HCT116 (cell line): ENCODE measurements at regions not wholly inside any gene's neighbourhood (a gene's known extent, or its start where the extent isn't known, plus 50 kb on each side); places are given as distances from the start of the nearest gene placed in this dataset.

Experiments used
- ATAC-seq: fragments of 200-7000 bp; cut with Tn5 transposase; 2 replicates; pipeline ENCODE4 v1.9.1; 2020; ENCODE audit warnings: mild to moderate bottlenecking, moderate library complexity
- BruUV-seq: library from RNA; stranded (reverse); fragments of 400-500 nt; replicated peaks from 2 replicates; lab custom pipeline; 2021; lab: Mats Ljungman, UMichigan
- CTCF ChIA-PET: fragments of 300-600 bp; sonication (Branson Sonifier 250); formaldehyde crosslinking; loops from one replicate; lab custom pipeline; 2021; ENCODE audit warnings: antibody characterized with exemption; lab: Charles Lee
- POLR2A ChIA-PET: fragments of 300-600, 350-600 bp; sonication (Branson Sonifier 250); formaldehyde crosslinking; loops from one replicate; lab custom pipeline; 2021; ENCODE audit warnings: antibody characterized with exemption; lab: Charles Lee
- RAD21 ChIA-PET, 2 experiments: fragments of 300-600 bp; sonication (Branson Sonifier 250); formaldehyde crosslinking; loops; one replicate each; lab custom pipeline; 2023; ENCODE audit warnings: low total read pairs in 2 of 2; ENCODE audit not compliant: uncharacterized antibody in 2 of 2, unreplicated experiment in 2 of 2, low non-redundant PET in 1 of 2; lab: Charles Lee
- DNase-seq: peaks from one replicate; pipeline ENCODE4 v3.0.0-alpha.2; 2010; ENCODE audit warnings: low read depth, low spot score
- H2AFZ ChIP-seq: fragments of 200-600 bp; shearing (Covaris generic), sonication (generic); 2 replicates; pipeline ENCODE4 v1.6.1; 2017; ENCODE audit warnings: low read depth, mixed run types, mixed read lengths, antibody characterized with exemption, low read length; ENCODE audit not compliant: poor library complexity, severe bottlenecking
- H3K27ac ChIP-seq: 2 replicates; pipeline ENCODE4 v1.5.1; 2012; ENCODE audit warnings: low read depth, low read length
- H3K27me3 ChIP-seq: fragments of 200-600 bp; sonication (generic); 2 replicates; pipeline ENCODE4 v1.6.1; 2016; ENCODE audit warnings: mixed run types, low read length, mixed read lengths; ENCODE audit not compliant: insufficient read depth
- H3K36me3 ChIP-seq, 2 experiments: fragments of 200-500 bp in 1 of 2; fragments of 200-600 bp in 1 of 2; sonication (Bioruptor generic) in 1 of 2; sonication (generic) in 1 of 2; 2 replicates each; pipeline versions ENCODE4 v1.5.1 to v1.6.1; 2014 to 2016; ENCODE audit warnings: low read length in 2 of 2, inconsistent platforms in 1 of 2, mixed read lengths in 1 of 2, mixed run types in 1 of 2; ENCODE audit not compliant: insufficient read depth in 2 of 2, control insufficient read depth in 1 of 2
- H3K4me1 ChIP-seq, 2 experiments: fragments of 200-600 bp in 1 of 2; sonication (generic) in 1 of 2; 2 replicates each; pipeline versions ENCODE4 v1.5.1 to v1.6.1; 2012 to 2017; ENCODE audit warnings: low read length in 2 of 2, inconsistent platforms in 1 of 2, mild to moderate bottlenecking in 1 of 2, mixed read lengths in 1 of 2, mixed run types in 1 of 2, moderate library complexity in 1 of 2; ENCODE audit not compliant: insufficient read depth in 2 of 2, control insufficient read depth in 1 of 2
- H3K4me2 ChIP-seq: fragments of 200-600 bp; sonication (generic); 2 replicates; pipeline ENCODE4 v1.6.1; 2017; ENCODE audit warnings: mixed run types, low read length, mixed read lengths
- H3K4me3 ChIP-seq, 2 experiments: fragments of 200-600 bp in 1 of 2; sonication (generic) in 1 of 2; replicated peaks in 1 of 2; 2 replicates each; pipeline ENCODE4 v1.5.1; 2011 to 2016; ENCODE audit warnings: low read length in 2 of 2, control low read depth in 1 of 2, low read depth in 1 of 2, mild to moderate bottlenecking in 1 of 2, mixed read lengths in 1 of 2, mixed run types in 1 of 2
- H3K79me2 ChIP-seq: fragments of 200-600 bp; sonication (generic); 2 replicates; pipeline ENCODE4 v1.6.1; 2017; ENCODE audit warnings: mild to moderate bottlenecking, mixed run types, low read length, moderate library complexity, mixed read lengths; ENCODE audit not compliant: insufficient read depth
- H3K9ac ChIP-seq: fragments of 200-600 bp; sonication (generic); 2 replicates; pipeline ENCODE4 v1.6.1; 2016; ENCODE audit warnings: low read length, mixed read lengths
- H3K9me2 ChIP-seq: fragments of 200-600 bp; sonication (generic), shearing (Covaris generic); 2 replicates; pipeline ENCODE4 v1.6.1; 2017; ENCODE audit warnings: mixed run types, mild to moderate bottlenecking, moderate library complexity; ENCODE audit not compliant: insufficient read depth
- H3K9me3 ChIP-seq, 2 experiments: fragments of 200-500 bp in 1 of 2; fragments of 200-600 bp in 1 of 2; sonication (Bioruptor generic) in 1 of 2; sonication (generic) in 1 of 2; 2 replicates each; pipeline ENCODE4 v1.6.1; 2014 to 2017; ENCODE audit warnings: low read length in 2 of 2, mixed read lengths in 2 of 2, inconsistent platforms in 1 of 2, low read depth in 1 of 2, mild to moderate bottlenecking in 1 of 2, mixed run types in 1 of 2, moderate library complexity in 1 of 2; ENCODE audit not compliant: control insufficient read depth in 1 of 2, insufficient read depth in 1 of 2
- H4K20me1 ChIP-seq: fragments of 200-600 bp; sonication (generic), shearing (Covaris generic); 2 replicates; pipeline ENCODE4 v1.6.1; 2017; ENCODE audit warnings: mixed run types, mild to moderate bottlenecking, moderate library complexity; ENCODE audit not compliant: insufficient read depth
- ATF3 ChIP-seq: IDR thresholded peaks from 2 replicates; pipeline ENCODE4 v1.6.1; 2012
- CBX3 ChIP-seq: IDR thresholded peaks from 2 replicates; pipeline ENCODE4 v1.6.1; 2012; ENCODE audit warnings: low read depth
- CEBPB ChIP-seq: IDR thresholded peaks from 2 replicates; pipeline ENCODE4 v1.6.1; 2012; ENCODE audit warnings: low read depth
- ELF1 ChIP-seq: IDR thresholded peaks from 2 replicates; pipeline ENCODE4 v1.6.1; 2012; ENCODE audit warnings: low read depth, borderline replicate concordance
- EZH2 ChIP-seq: fragments of 200-600 bp; sonication (generic); IDR thresholded peaks from 2 replicates; pipeline ENCODE4 v1.6.1; 2017; ENCODE audit warnings: antibody characterized with exemption, mixed run types
- EZH2phosphoT487 ChIP-seq: fragments of 200-600 bp; IDR thresholded peaks from 2 replicates; pipeline ENCODE4 v1.6.1; 2018; ENCODE audit warnings: antibody characterized with exemption, borderline replicate concordance
- FOSL1 ChIP-seq: IDR thresholded peaks from 2 replicates; pipeline ENCODE4 v1.6.1; 2012; ENCODE audit warnings: low read depth
- JUND ChIP-seq: IDR thresholded peaks from 2 replicates; pipeline ENCODE4 v1.6.1; 2012
- POLR2A ChIP-seq: IDR thresholded peaks from 2 replicates; pipeline ENCODE4 v1.7.0; 2011; ENCODE audit warnings: borderline replicate concordance; ENCODE audit not compliant: insufficient read depth, insufficient read length; ENCODE audit errors: extremely low read depth
- POLR2AphosphoS5 ChIP-seq: IDR thresholded peaks from 2 replicates; pipeline ENCODE4 v1.6.1; 2011; ENCODE audit warnings: mild to moderate bottlenecking, low read depth, low read length, moderate library complexity
- RAD21 ChIP-seq: IDR thresholded peaks from 2 replicates; pipeline ENCODE4 v1.6.1; 2012; ENCODE audit warnings: low read depth, mild to moderate bottlenecking
- REST ChIP-seq: IDR thresholded peaks from 2 replicates; pipeline ENCODE4 v1.6.1; 2012; ENCODE audit warnings: low read depth
- SIN3A ChIP-seq: IDR thresholded peaks from 2 replicates; pipeline ENCODE4 v1.6.1; 2012; ENCODE audit warnings: low read depth
- SP1 ChIP-seq: IDR thresholded peaks from 2 replicates; pipeline ENCODE4 v1.6.1; 2012; ENCODE audit warnings: low read depth
- TCF7L2 ChIP-seq: IDR thresholded peaks from 2 replicates; pipeline ENCODE4 v1.7.0; 2011; ENCODE audit warnings: borderline replicate concordance, inconsistent platforms; ENCODE audit not compliant: insufficient read depth, insufficient read length; ENCODE audit errors: extremely low read depth
- YY1 ChIP-seq: IDR thresholded peaks from 2 replicates; pipeline ENCODE4 v1.6.1; 2011; ENCODE audit warnings: low read length, low read depth, moderate library complexity, mild to moderate bottlenecking; ENCODE audit not compliant: insufficient replicate concordance; ENCODE audit errors: extremely low read depth
- ZBTB33 ChIP-seq: IDR thresholded peaks from 2 replicates; pipeline ENCODE4 v1.6.1; 2011; ENCODE audit warnings: mild to moderate bottlenecking, low read length, moderate library complexity; ENCODE audit not compliant: insufficient replicate concordance; ENCODE audit errors: extremely low read depth
- ZFX ChIP-seq: fragments of 450-650 bp; IDR thresholded peaks from 2 replicates; pipeline ENCODE4 v1.6.1; 2017
- intact Hi-C: fragments of 100-400 bp; cut with micrococcal nuclease; formaldehyde crosslinking; loops from 2 replicates; pipeline ENCODE4 v1.10.0; 2022

- CTCF ChIA-PET: no interaction called here
- Histone ChIP-seq H2AFZ (no peak overlapping the region), H3K4me3 (no peak overlapping the region), H3K36me3 (no peaks in the 10 kb centered on the region), H3K9me3 (no peaks in the 10 kb centered on the region)
- BruUV-seq: no TSS peak
- no peak for TF ChIP-seq JUND
- no peak for TF ChIP-seq FOSL1
- TF ChIP-seq CEBPB: no peak
- TF ChIP-seq EZH2phosphoT487: no peak
- TF ChIP-seq CBX3: no peak
- TF ChIP-seq ATF3: no peak
- TF ChIP-seq YY1: no peak
- TF ChIP-seq RAD21: no peak
- no peak for TF ChIP-seq SIN3A
- no peak for TF ChIP-seq POLR2AphosphoS5
- no peak for TF ChIP-seq POLR2A
- TF ChIP-seq ZFX: no peak
- TF ChIP-seq REST: no peak
- TF ChIP-seq ZBTB33: no peak
- no peak for TF ChIP-seq TCF7L2
- TF ChIP-seq ELF1: no peak
- no peak for TF ChIP-seq SP1
- no peak for TF ChIP-seq EZH2
- TF ChIP-seq, all 23 proteins: peak for 0
- no peak overlapping the region for H3K27ac ChIP-seq
- no peaks in the 10 kb centered on the region for H3K9me2 ChIP-seq
- ChIA-PET RAD21 (no interaction called here), POLR2A (no interaction called here)
- no peak overlapping the region for H3K9ac ChIP-seq
- H3K79me2 ChIP-seq: no peaks in the 10 kb centered on the region
- no peaks in the 10 kb centered on the region for H3K27me3 ChIP-seq
- no peak for ATAC-seq
- no peak overlapping the region for H3K4me2 ChIP-seq
- intact Hi-C loops: no loop called here
- H3K4me1 ChIP-seq: no peaks in the 10 kb centered on the region
- no peak for DNase-seq
- H4K20me1 ChIP-seq: no peaks in the 10 kb centered on the region
These were observed 234.6 kb downstream of the PPP1R3A start for GRCh38 chr7:113684165-113684564.
